Transverse colon (tissue), 3 donors: ENCODE measurements at regions not wholly inside any gene's neighbourhood (a gene's known extent, or its start where the extent isn't known, plus 50 kb on each side); places are given as distances from the start of the nearest gene placed in this dataset.

Experiments used
- POLR2A ChIP-seq: fragments of 450-650 bp; IDR thresholded peaks from one replicate; pipeline ENCODE4 v1.6.1; 2016; ENCODE audit warnings: antibody characterized with exemption, mild to moderate bottlenecking, moderate library complexity
- TF ChIP-seq, protein P1 (sequence below), 5 experiments: fragments of 200-600 bp in 3 of 5; fragments of 450-650 bp in 2 of 5; sonication (generic) in 3 of 5; IDR thresholded peaks; 1 replicate in 2 of 5; 2 replicates in 3 of 5; pipeline ENCODE4 v1.5.1; 2016 to 2017; ENCODE audit warnings: antibody characterized with exemption in 5 of 5, inconsistent platforms in 3 of 5, mild to moderate bottlenecking in 2 of 5, moderate library complexity in 1 of 5

GRCh38 chr2:186991766-186992417 lies 142.9 kb upstream of the ZSWIM2 start:
- TF ChIP-seq POLR2A, result no peak
- TF ChIP-seq, protein P1, sequence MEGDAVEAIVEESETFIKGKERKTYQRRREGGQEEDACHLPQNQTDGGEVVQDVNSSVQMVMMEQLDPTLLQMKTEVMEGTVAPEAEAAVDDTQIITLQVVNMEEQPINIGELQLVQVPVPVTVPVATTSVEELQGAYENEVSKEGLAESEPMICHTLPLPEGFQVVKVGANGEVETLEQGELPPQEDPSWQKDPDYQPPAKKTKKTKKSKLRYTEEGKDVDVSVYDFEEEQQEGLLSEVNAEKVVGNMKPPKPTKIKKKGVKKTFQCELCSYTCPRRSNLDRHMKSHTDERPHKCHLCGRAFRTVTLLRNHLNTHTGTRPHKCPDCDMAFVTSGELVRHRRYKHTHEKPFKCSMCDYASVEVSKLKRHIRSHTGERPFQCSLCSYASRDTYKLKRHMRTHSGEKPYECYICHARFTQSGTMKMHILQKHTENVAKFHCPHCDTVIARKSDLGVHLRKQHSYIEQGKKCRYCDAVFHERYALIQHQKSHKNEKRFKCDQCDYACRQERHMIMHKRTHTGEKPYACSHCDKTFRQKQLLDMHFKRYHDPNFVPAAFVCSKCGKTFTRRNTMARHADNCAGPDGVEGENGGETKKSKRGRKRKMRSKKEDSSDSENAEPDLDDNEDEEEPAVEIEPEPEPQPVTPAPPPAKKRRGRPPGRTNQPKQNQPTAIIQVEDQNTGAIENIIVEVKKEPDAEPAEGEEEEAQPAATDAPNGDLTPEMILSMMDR (IDR thresholded peaks at IDR 0.05), result no peak
